DND-41 (cell line): ENCODE measurements at regions not wholly inside any gene's neighbourhood (a gene's known extent, or its start where the extent isn't known, plus 50 kb on each side); places are given as distances from the start of the nearest gene placed in this dataset.

Experiments
- ATAC-seq: fragments of 200-7000 bp; cut with Tn5 transposase; 3 replicates; pipeline ENCODE4 v1.9.1; 2021; ENCODE audit warnings: low read depth; ENCODE audit not compliant: insufficient read depth
- DNase-seq: peaks from one replicate; pipeline ENCODE4 v3.0.0-alpha.2; 2020
- H2AFZ ChIP-seq: 2 replicates; pipeline ENCODE4 v1.6.0; 2012; ENCODE audit warnings: low read depth, low read length
- H3K27ac ChIP-seq: 2 replicates; pipeline ENCODE4 v1.5.1; 2012; ENCODE audit warnings: low read length, inconsistent platforms
- H3K27me3 ChIP-seq: fragments of 200-600 bp; sonication (generic); 2 replicates; pipeline ENCODE4 v1.6.0; 2012; ENCODE audit warnings: low read length, mild to moderate bottlenecking, inconsistent platforms; ENCODE audit not compliant: insufficient read depth, poor library complexity
- H3K36me3 ChIP-seq: 2 replicates; pipeline ENCODE4 v1.5.1; 2012; ENCODE audit warnings: low read length, inconsistent platforms; ENCODE audit not compliant: insufficient read depth
- H3K4me1 ChIP-seq: 2 replicates; pipeline ENCODE4 v1.5.1; 2012; ENCODE audit warnings: mild to moderate bottlenecking, low read length; ENCODE audit not compliant: insufficient read depth
- H3K4me2 ChIP-seq: 2 replicates; pipeline ENCODE4 v1.6.0; 2012; ENCODE audit warnings: mild to moderate bottlenecking, moderate library complexity, low read length, inconsistent platforms; ENCODE audit not compliant: insufficient read depth
- H3K4me3 ChIP-seq, 2 experiments: fragments of 200-600 bp in 1 of 2; shearing (Covaris generic) in 1 of 2; 2 replicates each; pipeline ENCODE4 v1.5.1; 2012 to 2016; ENCODE audit warnings: inconsistent platforms in 2 of 2, low read length in 2 of 2, mild to moderate bottlenecking in 2 of 2, low read depth in 1 of 2, moderate library complexity in 1 of 2
- H3K79me2 ChIP-seq: 2 replicates; pipeline ENCODE4 v1.6.0; 2012; ENCODE audit warnings: low read length, inconsistent platforms; ENCODE audit not compliant: insufficient read depth
- H3K9ac ChIP-seq: 2 replicates; pipeline ENCODE4 v1.6.0; 2012; ENCODE audit warnings: low read depth, mild to moderate bottlenecking, inconsistent platforms, low read length, moderate library complexity
- H3K9me3 ChIP-seq: 2 replicates; pipeline ENCODE4 v1.5.1; 2012; ENCODE audit warnings: low read length, moderate library complexity, mild to moderate bottlenecking, inconsistent platforms; ENCODE audit not compliant: insufficient read depth, severe bottlenecking
- H4K20me1 ChIP-seq: 2 replicates; pipeline ENCODE4 v1.6.0; 2012; ENCODE audit warnings: low read length; ENCODE audit not compliant: insufficient read depth
- EZH2 ChIP-seq: IDR thresholded peaks from 3 replicates; pipeline ENCODE4 v1.6.1; 2012; ENCODE audit warnings: borderline replicate concordance, low read depth, mild to moderate bottlenecking, moderate library complexity, low read length, inconsistent platforms; ENCODE audit not compliant: severe bottlenecking
- TF ChIP-seq, protein P1 (sequence below): IDR thresholded peaks from 2 replicates; pipeline ENCODE4 v1.5.1; 2012; ENCODE audit warnings: borderline replicate concordance, low read length, moderate library complexity, mild to moderate bottlenecking; ENCODE audit not compliant: poor library complexity, severe bottlenecking; ENCODE audit errors: extremely low read depth

DNA sequence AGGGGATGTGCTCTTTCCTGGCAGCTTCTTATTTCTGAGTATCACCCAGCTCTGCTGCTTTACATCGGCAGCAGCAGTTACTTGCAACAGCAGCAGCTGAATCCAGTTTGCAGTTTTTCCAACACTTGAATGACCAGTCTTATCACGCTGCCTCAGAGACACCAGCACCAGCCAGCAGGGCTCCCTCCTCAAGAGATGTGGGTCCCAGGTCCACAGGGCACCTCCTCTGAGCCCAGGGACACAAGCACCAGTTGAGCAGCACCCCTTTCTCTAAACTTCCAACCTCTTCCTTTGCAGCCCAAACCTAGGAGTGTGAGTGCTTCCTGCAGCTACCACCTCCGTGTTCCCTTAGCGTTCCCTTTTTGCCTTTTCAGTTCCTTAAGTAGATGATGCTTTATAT is 50.4 kb upstream of the YPEL5 start:
- Histone ChIP-seq H3K4me3 (no peak overlapping the region), H3K36me3 (no peaks in the 10 kb centered on the region), H3K27me3 (peaks cover 26% of the 10 kb centered on the region), H2AFZ (no peak overlapping the region), H3K79me2 (no peaks in the 10 kb centered on the region), H3K4me1 (no peaks in the 10 kb centered on the region), H3K27ac (no peak overlapping the region), H4K20me1 (no peaks in the 10 kb centered on the region), H3K9ac (no peak overlapping the region), H3K4me2 (no peak overlapping the region), H3K9me3 (no peaks in the 10 kb centered on the region)
- DNase-seq (no peak), ATAC-seq (no peak)
- TF ChIP-seq, protein P1, sequence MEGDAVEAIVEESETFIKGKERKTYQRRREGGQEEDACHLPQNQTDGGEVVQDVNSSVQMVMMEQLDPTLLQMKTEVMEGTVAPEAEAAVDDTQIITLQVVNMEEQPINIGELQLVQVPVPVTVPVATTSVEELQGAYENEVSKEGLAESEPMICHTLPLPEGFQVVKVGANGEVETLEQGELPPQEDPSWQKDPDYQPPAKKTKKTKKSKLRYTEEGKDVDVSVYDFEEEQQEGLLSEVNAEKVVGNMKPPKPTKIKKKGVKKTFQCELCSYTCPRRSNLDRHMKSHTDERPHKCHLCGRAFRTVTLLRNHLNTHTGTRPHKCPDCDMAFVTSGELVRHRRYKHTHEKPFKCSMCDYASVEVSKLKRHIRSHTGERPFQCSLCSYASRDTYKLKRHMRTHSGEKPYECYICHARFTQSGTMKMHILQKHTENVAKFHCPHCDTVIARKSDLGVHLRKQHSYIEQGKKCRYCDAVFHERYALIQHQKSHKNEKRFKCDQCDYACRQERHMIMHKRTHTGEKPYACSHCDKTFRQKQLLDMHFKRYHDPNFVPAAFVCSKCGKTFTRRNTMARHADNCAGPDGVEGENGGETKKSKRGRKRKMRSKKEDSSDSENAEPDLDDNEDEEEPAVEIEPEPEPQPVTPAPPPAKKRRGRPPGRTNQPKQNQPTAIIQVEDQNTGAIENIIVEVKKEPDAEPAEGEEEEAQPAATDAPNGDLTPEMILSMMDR = no peak
- TF ChIP-seq EZH2 = no peak
